K562 (cell line): ENCODE measurements at regions not wholly inside any gene's neighbourhood (a gene's known extent, or its start where the extent isn't known, plus 50 kb on each side); places are given as distances from the start of the nearest gene placed in this dataset.

Experiments
- ATAC-seq: fragments of 200-7000 bp; cut with Tn5 transposase; 3 replicates; pipeline ENCODE4 v1.9.1; 2020; ENCODE audit warnings: moderate library complexity
- BruUV-seq: library from RNA; stranded (reverse); fragments of 400-500 nt; replicated peaks from 2 replicates; lab custom pipeline; 2021; lab: Mats Ljungman, UMichigan
- CTCF ChIA-PET: fragments of 300-600 bp; formaldehyde crosslinking; extraction: SDS; loops from one replicate; lab custom pipeline; 2021; ENCODE audit warnings: low intra/inter-chr PET ratio; lab: Yijun Ruan, JAX
- POLR2A ChIA-PET: fragments of 300-600, 350-650 bp; sonication (Branson Sonifier 250); formaldehyde crosslinking; extraction: SDS; loops from one replicate; lab custom pipeline; 2021; ENCODE audit warnings: antibody characterized with exemption, inconsistent platforms; lab: Yijun Ruan, JAX
- DNase-seq, 4 experiments: peaks; one replicate each; pipeline versions ENCODE4 v3.0.0 to v3.0.0-alpha.2; 2011 to 2018; ENCODE audit warnings: low spot score in 3 of 4, mixed read lengths in 3 of 4; ENCODE audit errors: extremely low read depth in 1 of 4
- FAIRE-seq: peaks from 2 replicates; lab custom pipeline; 2011; peaks lifted over from hg19 to GRCh38; lab: Jason Lieb, UNC
- H2AFZ ChIP-seq: 2 replicates; pipeline ENCODE4 v1.6.0; 2011; ENCODE audit warnings: low read depth, low read length, control low read depth, inconsistent platforms
- H3K27ac ChIP-seq: fragments of 200-600 bp; 3 replicates; pipeline ENCODE4 v1.8.0; 2011; ENCODE audit warnings: low read depth, mild to moderate bottlenecking, control low read depth, inconsistent platforms, low read length, moderate library complexity, mixed read lengths; ENCODE audit errors: extremely low read depth
- H3K27me3 ChIP-seq, 2 experiments: fragments of 300-600 bp in 1 of 2; 2 replicates in 1 of 2; 3 replicates in 1 of 2; pipeline versions ENCODE4 v1.6.0 to v1.8.0; 2011; ENCODE audit warnings: inconsistent platforms in 2 of 2, low read length in 2 of 2, mild to moderate bottlenecking in 1 of 2, mixed read lengths in 1 of 2, moderate library complexity in 1 of 2; ENCODE audit not compliant: control insufficient read depth in 2 of 2, insufficient read depth in 2 of 2
- H3K36me3 ChIP-seq: fragments of 300-600 bp; 3 replicates; pipeline ENCODE4 v1.8.0; 2011; ENCODE audit warnings: mild to moderate bottlenecking, low read length, inconsistent platforms; ENCODE audit not compliant: control insufficient read depth, insufficient read depth
- H3K4me1 ChIP-seq, 2 experiments: fragments of 200-600 bp in 1 of 2; replicated peaks in 1 of 2; 2 replicates in 1 of 2; 3 replicates in 1 of 2; pipeline versions ENCODE4 v1.5.1 to v1.8.0; 2011; ENCODE audit warnings: inconsistent platforms in 2 of 2, low read length in 2 of 2, mild to moderate bottlenecking in 1 of 2, mixed read lengths in 1 of 2, moderate library complexity in 1 of 2; ENCODE audit not compliant: control insufficient read depth in 2 of 2, insufficient read depth in 2 of 2
- H3K4me2 ChIP-seq: 2 replicates; pipeline ENCODE4 v1.6.1; 2011; ENCODE audit warnings: low read length, control low read depth, inconsistent platforms, mixed read lengths; ENCODE audit not compliant: insufficient read depth
- H3K4me3 ChIP-seq: fragments of 200-600 bp; sonication (generic), shearing (Covaris generic); 2 replicates; pipeline ENCODE4 v1.5.1; 2016; ENCODE audit warnings: control low read depth, inconsistent platforms
- H3K79me2 ChIP-seq: fragments of 200-600 bp; 3 replicates; pipeline ENCODE4 v1.8.0; 2011; ENCODE audit warnings: low read length, inconsistent platforms; ENCODE audit not compliant: control insufficient read depth, insufficient read depth
- H3K9ac ChIP-seq, 2 experiments: 2 replicates each; pipeline versions ENCODE4 v1.6.0 to v1.6.1; 2011; ENCODE audit warnings: low read depth in 2 of 2, low read length in 2 of 2, control low read depth in 1 of 2, inconsistent platforms in 1 of 2, mild to moderate bottlenecking in 1 of 2, mixed read lengths in 1 of 2; ENCODE audit not compliant: insufficient read depth in 1 of 2
- H3K9me1 ChIP-seq: one replicate; pipeline ENCODE4 v1.6.0; 2011; ENCODE audit warnings: inconsistent platforms, mild to moderate bottlenecking, low read length, moderate library complexity; ENCODE audit not compliant: control insufficient read depth, insufficient read depth
- H3K9me3 ChIP-seq: replicated peaks from 2 replicates; pipeline ENCODE4 v1.5.1; 2011; ENCODE audit warnings: low read depth, low read length, inconsistent platforms; ENCODE audit not compliant: control insufficient read depth, insufficient read depth
- H4K20me1 ChIP-seq: replicated peaks from 2 replicates; pipeline ENCODE4 v1.6.1; 2011; ENCODE audit warnings: low read length, inconsistent platforms, mixed read lengths; ENCODE audit not compliant: control insufficient read depth, insufficient read depth
- E2F3 ChIP-seq: fragments of 250-450 bp; sonication (Bioruptor Pico); IDR thresholded peaks from 2 replicates; pipeline ENCODE4 v1.4.0; 2020; ENCODE audit warnings: mild to moderate bottlenecking
- ETS2 ChIP-seq: IDR thresholded peaks from 2 replicates; pipeline ENCODE4 v1.6.1; 2016; ENCODE audit warnings: borderline replicate concordance, missing genetic modification characterization, mild to moderate bottlenecking, moderate library complexity, missing compliant biosample characterization; ENCODE audit not compliant: poor library complexity, severe bottlenecking
- HBP1 ChIP-seq: fragments of 450-650 bp; formaldehyde crosslinking; IDR thresholded peaks from 2 replicates; pipeline ENCODE4 v1.4.0; 2022; ENCODE audit warnings: missing genetic modification characterization
- HLTF ChIP-seq: fragments of 450-650 bp; IDR thresholded peaks from 2 replicates; pipeline ENCODE4 v1.6.1; 2016
- HNRNPL ChIP-seq: fragments of 200-400 bp; formaldehyde crosslinking; IDR thresholded peaks from 2 replicates; pipeline ENCODE4 v1.6.1; 2017; ENCODE audit warnings: low read depth, mild to moderate bottlenecking, low read length
- MAX ChIP-seq: sonication (generic); formaldehyde crosslinking; IDR thresholded peaks from 2 replicates; pipeline ENCODE4 v1.9.0; 2022; ENCODE audit warnings: mild to moderate bottlenecking, missing genetic modification reagents
- NFE2 ChIP-seq: IDR thresholded peaks from 2 replicates; pipeline ENCODE4 v1.6.1; 2014; ENCODE audit warnings: antibody characterized with exemption, low read depth
- PHB ChIP-seq: fragments of 250-450 bp; sonication (Bioruptor Pico); IDR thresholded peaks from 2 replicates; pipeline ENCODE4 v1.5.0; 2021
- POU5F1 ChIP-seq: fragments of 150-350 bp; IDR thresholded peaks from 2 replicates; pipeline ENCODE4 v1.6.1; 2014; ENCODE audit warnings: borderline replicate concordance, low read length, low read depth, mild to moderate bottlenecking; ENCODE audit not compliant: partially characterized antibody
- PREB ChIP-seq: sonication (generic); formaldehyde crosslinking; IDR thresholded peaks from 2 replicates; pipeline ENCODE4 v1.8.1; 2023; ENCODE audit warnings: mild to moderate bottlenecking, missing genetic modification reagents
- RBFOX2 ChIP-seq: fragments of 200-400 bp; formaldehyde crosslinking; IDR thresholded peaks from 2 replicates; pipeline ENCODE4 v1.6.1; 2017; ENCODE audit warnings: low read depth, mild to moderate bottlenecking, low read length, moderate library complexity
- ZNF316 ChIP-seq: fragments of 450-650 bp; IDR thresholded peaks from 2 replicates; pipeline ENCODE4 v1.6.1; 2016
- ZNF436 ChIP-seq: fragments of 250-450, 450-650 bp; sonication (Bioruptor Pico); formaldehyde crosslinking; IDR thresholded peaks from 2 replicates; pipeline ENCODE4 v1.7.0; 2020; ENCODE audit warnings: mild to moderate bottlenecking
- ZNF655 ChIP-seq: fragments of 250-450 bp; sonication (Bioruptor Pico); IDR thresholded peaks from 2 replicates; pipeline ENCODE4 v1.5.0; 2021
- ZNF668 ChIP-seq: fragments of 250-450 bp; sonication (Bioruptor Pico); IDR thresholded peaks from 2 replicates; pipeline ENCODE4 v1.8.0; 2022; ENCODE audit warnings: mild to moderate bottlenecking, inconsistent platforms
- WGBS: fragments of 100-300 bp; shearing (Covaris generic); methylation state at CpG from one replicate; pipeline ENCODE4 v1.1.6; 2016; ENCODE audit warnings: low coverage, mixed read lengths; ENCODE audit not compliant: insufficient coverage; ENCODE audit errors: missing lambda C conversion rate; 5-methylcytosine and 5-hydroxymethylcytosine counted together
- in situ Hi-C: fragments of 300-500 bp; cut with MboI; formaldehyde crosslinking; loops from 4 replicates; pipeline ENCODE4 v1.15.0; 2018; ENCODE audit warnings: inconsistent platforms, mixed read lengths
- intact Hi-C: fragments of 100-400 bp; cut with micrococcal nuclease; formaldehyde crosslinking; loops from 2 replicates; pipeline ENCODE4 v1.14.2; 2022
- TF ChIP-seq, protein P1 (sequence below), 2 experiments: fragments of 250-450 bp in 1 of 2; fragments of 450-650 bp in 1 of 2; sonication (Bioruptor Pico) in 1 of 2; IDR thresholded peaks; 2 replicates each; pipeline versions ENCODE4 v1.6.1 to v1.8.0; 2016 to 2021; ENCODE audit warnings: mild to moderate bottlenecking in 2 of 2, moderate library complexity in 2 of 2, missing compliant biosample characterization in 1 of 2, missing genetic modification characterization in 1 of 2

DNA sequence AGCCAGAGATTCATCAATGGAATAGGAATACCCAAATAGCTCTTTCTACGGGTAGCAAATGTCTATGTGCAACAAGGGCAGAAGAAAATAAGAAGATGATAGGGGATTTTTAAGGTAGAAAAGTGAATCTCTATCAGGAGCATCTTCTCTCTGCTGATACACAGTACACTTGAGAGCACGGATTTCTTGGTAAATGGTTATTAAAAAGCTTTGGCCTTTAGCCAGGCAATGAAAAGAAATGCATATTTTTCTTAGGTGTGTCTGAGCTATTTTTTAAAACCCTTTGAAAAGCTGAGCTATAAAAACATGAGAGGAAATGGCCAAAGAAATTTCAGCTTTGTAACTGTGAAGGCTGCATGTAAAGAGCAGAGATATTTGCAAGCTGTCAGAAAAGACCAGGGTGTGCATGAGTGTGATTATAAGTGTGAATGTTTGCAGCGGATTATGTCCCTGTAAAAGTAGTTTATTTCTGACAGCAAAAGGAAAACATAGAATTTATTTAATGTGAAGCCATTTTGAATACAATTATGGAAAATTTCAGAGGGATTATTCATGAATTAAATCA is 487.1 kb upstream of the PIK3R1 start:
- H3K9me1 ChIP-seq: no peaks in the 10 kb centered on the region
- H3K36me3 ChIP-seq: no peaks in the 10 kb centered on the region
- ATAC-seq (no peak), FAIRE-seq (no peak), DNase-seq (no peak)
- no peaks in the 10 kb centered on the region for H3K79me2 ChIP-seq
- 5% methylated on average over 3 of the region's 3 CpGs for WGBS
- in situ Hi-C loops: no loop called here
- no peaks in the 10 kb centered on the region for H3K4me1 ChIP-seq
- CTCF ChIA-PET: no interaction called here
- no peak overlapping the region for H3K27ac ChIP-seq
- no peak overlapping the region for H3K9ac ChIP-seq
- intact Hi-C loops: no loop called here
- no peaks in the 10 kb centered on the region for H3K9me3 ChIP-seq
- H3K4me3 ChIP-seq: no peak overlapping the region
- no TSS peak for BruUV-seq
- no peak overlapping the region for H2AFZ ChIP-seq
- POLR2A ChIA-PET: no interaction called here
- H3K27me3 ChIP-seq: no peaks in the 10 kb centered on the region
- no peak overlapping the region for H3K4me2 ChIP-seq
- H4K20me1 ChIP-seq: no peaks in the 10 kb centered on the region
- TF ChIP-seq HNRNPL (no peak), HBP1 (no peak), MAX (CRISPR knock-in tag) (no peak), PHB (CRISPR knock-in tag) (no peak), PREB (no peak), ETS2 (no peak), ZNF436 (no peak), POU5F1 (no peak), E2F3 (no peak), ZNF316 (no peak), ZNF655 (no peak), HLTF (no peak), NFE2 (no peak), ZNF668 (no peak), RBFOX2 (no peak)
- TF ChIP-seq, protein P1, sequence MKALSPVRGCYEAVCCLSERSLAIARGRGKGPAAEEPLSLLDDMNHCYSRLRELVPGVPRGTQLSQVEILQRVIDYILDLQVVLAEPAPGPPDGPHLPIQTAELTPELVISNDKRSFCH (CRISPR knock-in tag; IDR thresholded peaks at IDR 0.05): no peak
- TF ChIP-seq, protein P1 (tag; IDR thresholded peaks at IDR 0.05): no peak
